HG02623 (cell line): ENCODE measurements at regions not wholly inside any gene's neighbourhood (a gene's known extent, or its start where the extent isn't known, plus 50 kb on each side); places are given as distances from the start of the nearest gene placed in this dataset.
"Not testable (repeated sequence)": the region's sequence is repeated elsewhere in the genome, so short reads cannot be mapped to it uniquely, and the experiment has no call there.

Source experiments
- ATAC-seq: cut with Tn5 transposase; IDR thresholded peaks from one replicate; pipeline ENCODE4 v1.9.1; 2021; ENCODE audit warnings: moderate library complexity; ENCODE audit not compliant: unreplicated experiment

DNA sequence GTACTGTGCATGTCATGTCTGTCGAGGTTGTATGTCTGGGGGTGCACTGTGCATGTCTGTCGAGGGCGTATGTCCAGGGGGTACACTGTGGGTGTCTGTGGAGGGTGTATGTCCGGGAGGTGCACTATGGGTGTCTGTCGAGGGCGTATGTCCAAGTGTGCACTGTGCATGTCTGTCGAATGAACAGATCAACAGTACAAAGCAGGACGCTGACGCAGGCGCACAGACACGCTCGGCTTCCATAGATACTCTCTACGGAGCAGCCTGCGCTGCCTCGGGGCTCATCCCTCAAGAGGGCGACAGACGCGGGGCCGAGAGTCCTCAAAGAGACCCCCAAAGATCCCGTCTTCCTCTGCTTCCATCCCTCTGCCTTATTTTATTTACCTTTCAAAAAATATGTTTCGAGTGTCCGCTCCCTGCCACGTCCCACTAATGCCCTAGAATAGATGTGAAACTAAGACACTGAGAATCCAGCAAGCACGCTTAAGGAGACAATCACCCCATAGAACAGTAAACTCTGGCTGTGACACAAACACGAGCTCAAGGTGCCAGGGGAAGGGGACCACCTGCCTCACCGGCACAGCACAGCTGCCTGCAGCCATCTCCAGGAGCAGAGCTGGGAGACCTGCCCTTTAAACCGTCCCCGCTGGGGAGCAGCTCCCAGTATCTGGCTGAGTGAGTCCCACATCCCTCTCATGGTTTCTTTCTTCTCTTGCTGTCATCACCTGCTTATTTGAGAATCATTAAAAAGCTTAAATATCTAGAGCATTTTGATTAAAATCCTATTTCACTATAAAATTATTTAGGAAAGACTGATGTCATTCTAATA lies 250.5 kb upstream of the MYT1L start:
- ATAC-seq, result no peak

DNA sequence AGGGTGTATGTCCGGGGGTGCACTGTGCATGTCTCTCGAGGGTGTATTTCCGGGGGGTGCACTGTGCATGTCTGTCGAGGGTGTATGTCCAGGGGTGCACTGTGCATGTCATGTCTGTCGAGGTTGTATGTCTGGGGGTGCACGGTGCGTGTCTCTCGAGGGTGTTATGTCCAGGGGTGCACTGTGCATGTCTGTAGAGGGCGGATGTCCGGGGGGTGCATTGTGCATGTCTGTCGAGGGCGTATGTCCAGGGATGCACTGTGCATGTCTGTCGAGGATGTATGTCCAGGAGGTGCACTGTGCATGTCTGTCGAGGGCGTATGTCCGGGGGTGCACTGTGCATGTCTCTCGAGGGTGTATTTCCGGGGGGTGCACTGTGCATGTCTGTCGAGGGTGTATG lies 249.8 kb upstream of the MYT1L start:
- ATAC-seq, result not testable (repeated sequence)

DNA sequence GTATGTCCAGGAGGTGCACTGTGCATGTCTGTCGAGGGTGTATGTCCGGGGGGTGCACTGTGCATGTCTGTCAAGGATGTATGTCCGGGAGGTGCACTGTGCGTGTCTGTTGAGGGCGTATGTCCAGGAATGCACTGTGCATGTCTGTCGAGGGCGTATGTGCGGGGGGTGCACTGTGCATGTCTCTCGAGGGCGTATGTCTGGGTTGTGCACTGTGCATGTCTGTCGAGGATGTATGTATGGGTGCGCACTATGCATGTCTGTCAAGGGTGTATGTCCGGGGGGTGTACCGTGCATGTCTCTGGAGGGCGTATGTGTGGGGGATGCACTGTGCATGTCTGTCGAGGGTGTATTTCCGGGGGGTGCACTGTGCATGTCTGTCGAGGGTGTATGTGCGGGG lies 249.3 kb upstream of the MYT1L start:
- no peak for ATAC-seq

DNA sequence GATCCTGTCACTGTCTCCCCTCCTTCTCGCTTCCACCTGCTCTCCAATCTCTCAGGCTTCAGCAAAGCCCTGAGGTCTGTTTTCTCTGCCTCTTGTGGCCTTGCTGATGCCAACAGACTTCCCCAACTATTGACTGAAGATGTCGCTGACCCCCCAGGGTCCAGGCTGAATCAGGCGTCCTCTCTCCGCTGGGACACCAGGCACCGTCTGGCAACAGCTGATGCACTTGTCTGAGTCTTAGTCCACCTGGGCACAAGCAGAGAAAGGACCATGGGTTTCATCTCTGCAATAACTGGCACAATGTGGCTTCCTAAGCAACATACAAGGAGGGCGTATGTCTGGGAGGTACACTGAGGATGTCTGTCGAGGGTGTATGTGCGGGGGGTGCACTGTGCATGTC lies 248.7 kb upstream of the MYT1L start:
- no peak for ATAC-seq

DNA sequence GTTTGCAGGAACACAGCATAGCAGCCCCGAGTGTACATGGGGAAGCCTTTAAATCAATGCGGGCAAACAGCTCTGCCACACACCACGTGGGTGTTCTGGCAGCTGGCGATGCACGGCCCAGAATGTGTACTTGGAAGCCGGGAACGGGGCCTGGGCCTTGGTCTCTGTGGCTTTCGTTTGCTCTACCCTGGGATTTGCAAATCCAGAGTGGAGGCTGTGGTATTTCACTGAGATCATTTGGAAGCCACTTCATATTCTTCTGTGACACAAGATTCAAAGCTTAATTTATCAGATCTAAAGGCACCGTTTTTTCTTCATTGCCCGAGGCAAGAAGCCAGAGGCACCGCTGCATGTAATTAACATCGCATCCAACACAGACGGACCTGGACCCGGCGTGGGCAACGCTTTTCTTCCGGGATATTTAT lies 246.3 kb upstream of the MYT1L start:
- no peak for ATAC-seq

DNA sequence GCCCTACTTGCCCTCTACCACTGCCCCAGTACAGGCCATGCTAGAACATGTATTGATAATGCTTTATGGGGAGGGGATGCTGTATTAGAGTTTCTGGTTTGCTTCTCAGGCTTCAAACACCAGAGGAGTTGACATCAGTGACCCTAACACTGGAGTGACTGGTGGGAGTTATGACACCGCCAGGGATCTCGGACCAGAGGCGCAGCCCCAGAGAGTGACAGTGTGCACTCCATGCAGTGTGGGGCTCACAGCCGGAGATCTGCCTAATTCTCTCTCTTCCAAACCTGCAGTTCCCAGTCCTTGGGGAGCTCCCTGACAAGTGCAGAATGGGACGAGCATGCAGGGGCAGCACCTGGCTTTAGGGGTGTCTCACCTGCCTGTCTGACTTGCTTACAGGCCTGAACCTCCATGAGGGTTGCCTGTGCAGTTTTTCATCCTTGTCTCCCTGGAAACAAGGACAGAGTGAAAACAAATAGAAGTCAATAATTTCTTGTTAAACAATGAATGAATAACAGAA lies 244.9 kb upstream of the MYT1L start:
- no peak for ATAC-seq

DNA sequence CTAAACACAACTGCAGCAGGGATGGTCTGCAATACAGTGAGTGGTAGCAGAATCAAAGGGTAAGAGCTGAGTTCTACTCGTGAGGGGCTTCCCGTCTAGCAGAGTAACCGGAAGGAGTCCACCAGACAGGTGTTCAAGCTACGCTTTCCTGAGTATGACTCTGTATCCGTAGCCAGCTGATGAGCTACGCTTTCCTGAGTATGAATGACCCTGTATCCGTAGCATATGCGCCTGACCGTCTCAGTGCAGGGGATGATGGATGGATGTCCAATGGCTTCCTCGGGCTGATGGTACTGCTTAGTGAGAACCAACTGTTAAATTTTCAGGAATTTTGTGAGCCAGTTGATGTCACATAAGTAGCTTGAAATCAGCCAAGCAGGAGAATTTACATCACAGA lies 244.1 kb upstream of the MYT1L start:
- no peak for ATAC-seq

DNA sequence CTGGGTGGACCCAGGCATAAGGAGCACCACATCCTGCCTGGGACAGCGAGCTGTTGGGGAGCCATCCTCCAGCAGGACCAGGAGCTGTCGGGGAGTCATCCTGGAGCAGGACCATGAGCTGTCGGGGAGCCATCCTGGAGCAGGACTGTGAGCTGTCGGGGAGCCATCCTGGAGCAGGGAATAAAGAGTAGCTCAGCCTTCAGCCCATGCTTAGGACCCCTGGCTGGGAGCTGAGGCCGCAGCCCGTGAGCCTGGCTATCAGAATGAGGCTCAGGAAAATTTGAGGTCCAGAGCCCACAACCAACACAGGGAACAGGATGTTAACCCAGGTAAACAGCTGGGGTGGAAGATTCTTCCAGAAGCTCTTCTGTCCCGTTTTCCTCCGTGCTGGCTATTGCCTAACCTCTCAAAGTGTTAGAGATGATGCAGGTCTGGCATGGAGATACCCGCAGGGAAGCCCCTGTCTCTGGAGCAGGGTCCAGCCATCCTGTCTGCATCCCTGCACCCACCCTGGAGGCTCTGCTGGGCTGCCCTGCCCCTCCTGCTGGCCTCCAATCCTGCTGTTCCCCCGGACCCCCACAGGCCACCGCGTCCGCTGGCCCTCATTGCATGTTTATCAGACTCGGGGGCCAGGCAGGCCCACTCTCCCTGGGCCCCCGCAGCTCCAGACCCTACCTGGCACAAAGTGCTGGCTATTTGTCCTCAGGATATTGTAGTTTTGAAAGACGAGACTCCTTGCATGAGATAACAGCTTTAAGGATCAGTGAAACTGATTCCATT lies 243.5 kb upstream of the MYT1L start:
- no peak for ATAC-seq

DNA sequence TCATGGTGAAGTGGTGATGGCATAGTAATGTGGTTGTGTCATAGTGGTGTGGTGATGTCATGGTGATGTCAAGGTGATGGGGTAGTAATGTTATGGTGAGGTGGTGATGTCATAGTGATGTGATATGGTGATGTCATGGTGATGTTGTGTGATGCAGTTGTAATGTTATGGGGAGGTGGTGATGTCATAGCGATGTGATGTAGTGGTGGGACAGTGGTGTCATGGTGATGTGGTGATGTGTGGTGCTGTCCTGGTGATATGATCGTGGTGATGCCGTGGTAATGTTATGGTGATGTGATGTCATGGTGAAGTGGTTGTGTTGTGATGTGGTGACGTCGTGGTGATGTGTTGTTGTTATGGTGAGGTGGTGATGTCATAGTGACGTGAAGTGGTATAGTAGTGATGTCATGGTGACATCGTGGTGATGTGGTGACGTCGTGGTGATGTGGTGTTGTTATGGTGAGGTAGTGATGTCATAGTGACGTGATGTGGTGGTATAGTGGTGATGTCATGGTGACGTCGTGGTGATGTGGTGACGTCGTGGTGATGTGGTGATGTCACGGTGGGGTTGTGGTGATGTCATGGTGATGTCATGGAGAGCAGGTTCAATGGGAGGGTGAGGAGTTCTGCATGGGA lies 242.7 kb upstream of the MYT1L start:
- ATAC-seq, result no peak

DNA sequence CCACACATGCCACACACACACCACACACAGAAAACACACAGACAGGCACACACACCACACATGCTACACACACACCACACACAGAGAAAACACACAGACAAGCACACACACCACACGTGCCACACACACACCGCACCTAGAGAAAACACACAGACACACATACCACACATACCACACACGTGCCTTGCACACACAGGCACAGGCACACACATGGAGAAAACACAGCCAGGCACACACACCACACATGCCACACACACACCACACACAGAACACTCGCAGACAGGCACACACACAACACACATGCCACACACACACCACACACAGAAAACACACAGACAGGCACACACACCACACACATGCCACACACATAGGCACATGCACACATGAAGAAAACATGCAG lies 242.1 kb upstream of the MYT1L start:
- no peak for ATAC-seq

DNA sequence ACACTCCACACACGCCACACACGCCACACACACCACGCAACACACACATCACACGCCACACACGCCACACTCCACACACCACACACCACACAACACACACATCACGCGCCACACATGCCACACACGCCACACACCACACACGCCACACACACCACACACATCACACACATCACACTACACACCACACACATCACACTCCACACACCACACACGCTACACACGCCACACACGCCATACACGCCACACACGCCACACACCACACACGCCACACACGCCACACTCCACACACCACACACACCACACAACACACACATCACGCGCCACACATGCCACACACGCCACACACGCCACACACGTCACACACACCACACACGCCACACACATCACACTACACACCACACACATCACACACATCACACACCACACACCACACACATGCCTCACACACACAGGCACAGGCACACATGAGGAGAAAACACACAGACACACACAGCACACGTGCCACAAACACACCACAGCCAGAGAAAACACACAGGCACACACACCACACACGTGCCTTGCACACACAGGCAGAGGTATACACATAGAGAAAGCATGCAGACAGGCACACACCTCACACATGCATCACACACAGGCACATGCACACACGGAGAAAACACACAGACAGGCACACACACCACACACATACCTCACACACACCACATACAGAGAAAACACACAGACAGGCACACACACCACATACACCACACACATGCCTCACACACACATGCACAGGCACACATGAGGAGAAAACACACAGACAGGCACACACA lies 241.5 kb upstream of the MYT1L start:
- no peak for ATAC-seq

DNA sequence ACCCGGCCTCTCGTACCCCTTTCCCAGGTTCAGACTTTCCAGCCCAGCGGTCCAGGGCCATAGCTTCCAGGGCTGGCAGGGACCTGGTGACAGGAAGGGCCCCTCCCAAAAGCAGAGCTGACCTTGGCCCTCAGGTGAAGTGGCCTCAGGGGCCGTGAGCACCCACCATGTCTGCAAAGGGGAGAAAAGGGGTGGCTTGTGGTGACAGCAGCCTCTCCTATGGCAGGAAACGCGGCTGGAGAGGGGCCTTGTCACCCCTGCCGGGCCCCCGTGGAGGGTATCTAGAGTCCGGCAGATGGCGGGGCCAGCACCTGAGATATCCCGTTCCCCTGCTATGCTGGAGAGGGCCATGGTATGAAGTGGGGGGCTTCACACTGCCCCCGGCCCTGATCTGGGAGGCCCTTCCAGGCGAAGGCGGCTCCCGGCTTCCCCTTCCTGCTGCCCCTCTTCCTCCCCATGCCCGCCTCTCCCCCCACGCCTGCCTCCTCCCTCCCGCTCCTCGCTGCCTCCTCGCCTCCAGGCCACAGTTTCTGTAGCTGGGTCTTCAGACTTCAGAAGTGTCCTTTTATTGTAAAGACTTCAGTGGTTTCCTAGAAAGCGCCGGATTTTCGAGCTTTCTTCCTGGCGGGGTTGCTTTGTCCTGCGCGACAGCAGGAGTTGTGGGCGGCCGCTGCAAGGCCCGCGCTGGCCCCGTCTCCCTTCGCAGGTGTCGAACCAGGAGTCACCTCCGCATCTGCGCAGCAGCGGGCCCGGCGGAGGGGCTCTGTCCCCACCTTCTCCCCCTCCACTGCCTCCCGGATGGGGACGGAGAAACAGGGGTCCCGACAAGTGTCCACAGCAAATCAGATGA lies 240.5 kb upstream of the MYT1L start:
- ATAC-seq, result no peak

DNA sequence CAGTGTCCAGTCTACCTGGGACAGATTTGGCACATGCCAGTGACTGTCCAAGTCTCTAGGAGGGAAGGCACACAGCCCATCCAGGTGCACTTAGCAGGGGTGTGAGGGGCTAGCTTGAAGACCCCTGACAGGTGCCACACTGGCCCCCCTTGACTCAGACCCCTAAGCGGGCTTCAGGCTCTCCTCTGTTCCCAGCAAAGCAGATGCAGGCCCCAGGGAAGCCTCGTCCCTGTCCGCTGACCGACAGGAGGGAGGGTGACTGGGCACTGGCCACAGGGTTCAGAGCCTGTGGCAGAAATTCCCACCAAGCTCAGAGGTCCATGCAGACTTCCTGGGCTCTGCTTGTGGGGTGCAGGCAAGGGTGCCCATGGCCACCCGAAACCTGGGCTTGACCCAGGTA lies 239.8 kb upstream of the MYT1L start:
- ATAC-seq, result no peak

DNA sequence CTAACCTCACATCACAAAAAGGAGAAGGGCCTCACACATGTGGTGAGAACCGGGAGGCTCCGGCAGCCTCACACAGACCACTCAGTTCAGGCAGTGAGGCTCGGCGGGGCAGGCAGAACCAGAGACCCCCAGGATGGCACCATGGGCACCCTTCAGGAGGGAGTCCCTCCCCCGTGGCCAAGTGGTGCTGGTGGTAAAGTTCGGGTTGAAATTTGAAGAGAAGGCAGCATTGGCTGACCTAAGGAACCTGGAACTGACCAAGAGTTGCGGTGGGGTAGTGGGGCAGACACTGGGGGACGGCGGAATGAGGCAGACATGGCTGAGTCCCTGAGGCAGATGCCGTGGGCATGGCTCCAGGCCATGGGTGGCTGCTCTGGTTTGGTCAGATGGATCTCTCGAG lies 239.3 kb upstream of the MYT1L start:
- no peak for ATAC-seq

DNA sequence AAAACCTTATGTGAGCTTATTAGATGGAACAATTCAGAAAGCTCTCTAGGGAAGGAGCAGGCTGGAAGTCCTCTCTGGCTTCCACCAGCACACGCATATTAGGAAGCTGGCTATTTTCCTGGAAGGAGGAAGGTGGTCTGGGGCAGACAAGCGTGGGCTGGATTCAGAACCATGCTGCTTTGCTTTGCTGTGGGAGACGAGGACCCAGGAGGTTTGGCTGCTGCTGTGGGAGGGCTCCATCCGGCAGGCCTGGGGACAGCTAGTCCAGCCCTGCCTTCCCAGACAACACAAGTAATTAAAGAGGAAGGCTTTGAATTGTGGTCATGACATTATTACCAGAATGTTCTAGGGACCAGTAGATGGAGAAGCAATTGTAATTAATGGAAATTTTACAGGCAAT lies 238.8 kb upstream of the MYT1L start:
- no peak for ATAC-seq

DNA sequence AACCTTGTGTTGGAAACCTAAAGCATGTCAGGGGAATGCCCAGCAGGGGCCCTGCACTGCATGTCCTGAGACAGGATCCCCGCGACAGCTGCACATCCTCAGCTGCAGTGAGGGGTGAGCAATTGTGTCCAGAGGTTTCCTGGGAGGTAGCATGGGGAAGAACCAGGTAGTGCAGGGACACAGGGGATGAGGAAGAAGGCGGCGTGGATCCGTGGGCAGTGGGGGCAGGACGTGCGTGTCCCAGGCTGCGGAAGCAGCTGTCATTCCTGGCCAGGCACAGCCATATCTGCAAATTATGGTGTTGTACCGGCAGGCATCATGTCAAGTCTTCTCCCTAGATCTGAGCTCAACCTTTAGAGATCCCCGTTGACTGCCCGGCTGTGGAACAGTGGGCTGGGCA lies 238.2 kb upstream of the MYT1L start:
- no peak for ATAC-seq

DNA sequence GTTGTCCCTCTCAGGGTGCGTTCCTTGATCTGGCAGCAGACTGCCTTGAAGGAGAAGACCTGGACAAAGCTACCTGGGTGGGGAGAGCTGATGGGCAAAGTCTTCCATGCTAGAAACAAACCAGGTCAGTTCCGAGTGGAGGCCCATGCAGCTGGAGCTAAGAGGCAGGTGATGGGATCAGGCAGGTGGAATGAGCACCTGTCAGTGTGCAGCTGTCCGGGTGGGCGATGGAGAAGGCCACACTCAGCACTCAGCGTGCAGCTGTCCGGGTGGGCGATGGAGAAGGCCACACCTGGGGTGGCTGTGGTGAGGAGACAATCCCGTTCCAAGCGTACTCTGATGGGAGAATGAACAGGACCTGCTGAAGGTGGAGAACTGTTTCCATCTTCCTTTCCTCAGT lies 237.3 kb upstream of the MYT1L start:
- no peak for ATAC-seq

DNA sequence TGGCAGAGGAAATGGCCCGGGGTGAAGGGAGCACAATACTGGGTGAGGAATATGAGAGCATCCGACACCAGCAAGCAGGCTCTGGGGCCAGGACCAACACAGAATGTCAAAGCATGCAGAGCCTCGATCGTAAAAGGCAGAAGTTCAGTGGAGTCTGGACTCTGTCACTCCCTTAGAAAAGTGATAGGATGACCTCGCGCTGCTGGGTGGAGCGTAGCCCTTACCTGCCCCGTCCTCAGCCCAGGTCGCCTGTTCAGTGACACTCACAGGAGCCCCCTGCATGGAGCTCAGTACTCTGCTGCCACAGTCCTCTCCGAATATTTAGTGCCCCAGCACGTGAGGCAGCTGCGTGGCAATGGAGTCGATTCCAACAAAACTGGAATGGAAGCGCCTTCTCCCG lies 236.7 kb upstream of the MYT1L start:
- no peak for ATAC-seq

DNA sequence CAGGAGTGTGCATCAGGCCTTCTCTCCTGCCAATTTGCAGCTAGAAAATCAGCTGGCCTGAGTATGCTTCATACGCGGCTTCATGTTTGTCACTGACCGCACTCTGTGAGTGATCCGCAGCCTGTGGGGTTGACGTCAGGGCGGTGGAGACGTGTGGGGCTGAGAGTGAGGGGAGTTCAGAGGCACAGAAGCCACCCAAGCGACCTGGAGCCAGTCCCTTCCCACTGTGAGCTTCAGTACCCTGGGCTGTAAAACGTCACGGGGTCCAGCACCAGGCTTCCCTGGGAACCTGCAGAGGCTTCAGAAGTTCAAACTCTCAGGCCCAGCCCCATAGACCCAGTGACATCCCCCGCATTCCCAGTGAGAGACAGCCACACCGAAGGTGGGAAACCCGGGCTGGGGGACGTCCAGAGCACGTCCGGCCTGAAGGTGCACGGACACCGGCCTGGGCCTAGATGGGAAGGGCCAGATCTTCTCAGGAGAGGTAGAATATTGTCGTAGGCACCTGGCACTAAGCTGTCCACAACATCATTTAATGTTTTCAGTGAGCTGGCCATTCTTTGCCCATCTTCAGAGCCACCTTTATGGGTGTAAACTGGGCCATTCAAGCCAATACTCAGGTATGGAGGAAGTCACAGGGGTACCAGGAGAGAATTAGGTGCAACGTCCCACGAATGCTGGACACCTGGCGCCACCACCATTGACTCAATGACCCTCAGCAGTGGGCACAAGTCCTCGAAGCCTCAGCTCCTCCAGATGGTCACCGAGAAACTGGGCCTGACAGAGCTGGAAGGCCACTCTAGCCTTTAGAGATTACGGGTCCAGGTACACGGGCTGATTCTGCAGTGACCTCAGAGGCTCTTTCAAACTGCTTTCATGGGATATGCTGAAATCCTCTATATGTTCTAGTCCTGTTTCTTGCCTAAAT lies 235.6 kb upstream of the MYT1L start:
- no peak for ATAC-seq
